K562 (cell line): ENCODE measurements at regions not wholly inside any gene's neighbourhood (a gene's known extent, or its start where the extent isn't known, plus 50 kb on each side); places are given as distances from the start of the nearest gene placed in this dataset.

Source experiments
- ATAC-seq: fragments of 200-7000 bp; cut with Tn5 transposase; 3 replicates; pipeline ENCODE4 v1.9.1; 2020; ENCODE audit warnings: moderate library complexity
- BruUV-seq: library from RNA; stranded (reverse); fragments of 400-500 nt; replicated peaks from 2 replicates; lab custom pipeline; 2021; lab: Mats Ljungman, UMichigan
- CTCF ChIA-PET: fragments of 300-600 bp; formaldehyde crosslinking; extraction: SDS; loops from one replicate; lab custom pipeline; 2021; ENCODE audit warnings: low intra/inter-chr PET ratio; lab: Yijun Ruan, JAX
- POLR2A ChIA-PET: fragments of 300-600, 350-650 bp; sonication (Branson Sonifier 250); formaldehyde crosslinking; extraction: SDS; loops from one replicate; lab custom pipeline; 2021; ENCODE audit warnings: antibody characterized with exemption, inconsistent platforms; lab: Yijun Ruan, JAX
- DNase-seq, 4 experiments: peaks; one replicate each; pipeline versions ENCODE4 v3.0.0 to v3.0.0-alpha.2; 2011 to 2018; ENCODE audit warnings: low spot score in 3 of 4, mixed read lengths in 3 of 4; ENCODE audit errors: extremely low read depth in 1 of 4
- FAIRE-seq: peaks from 2 replicates; lab custom pipeline; 2011; peaks lifted over from hg19 to GRCh38; lab: Jason Lieb, UNC
- H2AFZ ChIP-seq: 2 replicates; pipeline ENCODE4 v1.6.0; 2011; ENCODE audit warnings: low read depth, low read length, control low read depth, inconsistent platforms
- H3K27ac ChIP-seq: fragments of 200-600 bp; 3 replicates; pipeline ENCODE4 v1.8.0; 2011; ENCODE audit warnings: low read depth, mild to moderate bottlenecking, control low read depth, inconsistent platforms, low read length, moderate library complexity, mixed read lengths; ENCODE audit errors: extremely low read depth
- H3K27me3 ChIP-seq, 2 experiments: fragments of 300-600 bp in 1 of 2; 2 replicates in 1 of 2; 3 replicates in 1 of 2; pipeline versions ENCODE4 v1.6.0 to v1.8.0; 2011; ENCODE audit warnings: inconsistent platforms in 2 of 2, low read length in 2 of 2, mild to moderate bottlenecking in 1 of 2, mixed read lengths in 1 of 2, moderate library complexity in 1 of 2; ENCODE audit not compliant: control insufficient read depth in 2 of 2, insufficient read depth in 2 of 2
- H3K36me3 ChIP-seq: fragments of 300-600 bp; 3 replicates; pipeline ENCODE4 v1.8.0; 2011; ENCODE audit warnings: mild to moderate bottlenecking, low read length, inconsistent platforms; ENCODE audit not compliant: control insufficient read depth, insufficient read depth
- H3K4me1 ChIP-seq, 2 experiments: fragments of 200-600 bp in 1 of 2; replicated peaks in 1 of 2; 2 replicates in 1 of 2; 3 replicates in 1 of 2; pipeline versions ENCODE4 v1.5.1 to v1.8.0; 2011; ENCODE audit warnings: inconsistent platforms in 2 of 2, low read length in 2 of 2, mild to moderate bottlenecking in 1 of 2, mixed read lengths in 1 of 2, moderate library complexity in 1 of 2; ENCODE audit not compliant: control insufficient read depth in 2 of 2, insufficient read depth in 2 of 2
- H3K4me2 ChIP-seq: 2 replicates; pipeline ENCODE4 v1.6.1; 2011; ENCODE audit warnings: low read length, control low read depth, inconsistent platforms, mixed read lengths; ENCODE audit not compliant: insufficient read depth
- H3K4me3 ChIP-seq: fragments of 200-600 bp; sonication (generic), shearing (Covaris generic); 2 replicates; pipeline ENCODE4 v1.5.1; 2016; ENCODE audit warnings: control low read depth, inconsistent platforms
- H3K79me2 ChIP-seq: fragments of 200-600 bp; 3 replicates; pipeline ENCODE4 v1.8.0; 2011; ENCODE audit warnings: low read length, inconsistent platforms; ENCODE audit not compliant: control insufficient read depth, insufficient read depth
- H3K9ac ChIP-seq, 2 experiments: 2 replicates each; pipeline versions ENCODE4 v1.6.0 to v1.6.1; 2011; ENCODE audit warnings: low read depth in 2 of 2, low read length in 2 of 2, control low read depth in 1 of 2, inconsistent platforms in 1 of 2, mild to moderate bottlenecking in 1 of 2, mixed read lengths in 1 of 2; ENCODE audit not compliant: insufficient read depth in 1 of 2
- H3K9me1 ChIP-seq: one replicate; pipeline ENCODE4 v1.6.0; 2011; ENCODE audit warnings: inconsistent platforms, mild to moderate bottlenecking, low read length, moderate library complexity; ENCODE audit not compliant: control insufficient read depth, insufficient read depth
- H3K9me3 ChIP-seq: replicated peaks from 2 replicates; pipeline ENCODE4 v1.5.1; 2011; ENCODE audit warnings: low read depth, low read length, inconsistent platforms; ENCODE audit not compliant: control insufficient read depth, insufficient read depth
- H4K20me1 ChIP-seq: replicated peaks from 2 replicates; pipeline ENCODE4 v1.6.1; 2011; ENCODE audit warnings: low read length, inconsistent platforms, mixed read lengths; ENCODE audit not compliant: control insufficient read depth, insufficient read depth
- ARID1B ChIP-seq: fragments of 450-650 bp; IDR thresholded peaks from 2 replicates; pipeline ENCODE4 v1.6.1; 2016; ENCODE audit warnings: antibody characterized with exemption, mild to moderate bottlenecking, inconsistent platforms
- CHCHD3 ChIP-seq: fragments of 250-450 bp; sonication (Bioruptor Pico); IDR thresholded peaks from 2 replicates; pipeline ENCODE4 v2.1.2; 2022; ENCODE audit warnings: mild to moderate bottlenecking
- EZH2 ChIP-seq: IDR thresholded peaks from 2 replicates; pipeline ENCODE4 v1.6.1; 2012; ENCODE audit warnings: low read depth, mild to moderate bottlenecking, inconsistent platforms, low read length, borderline replicate concordance
- HLTF ChIP-seq: fragments of 450-650 bp; IDR thresholded peaks from 2 replicates; pipeline ENCODE4 v1.6.1; 2016
- IRF2 ChIP-seq: sonication (generic); formaldehyde crosslinking; IDR thresholded peaks from 2 replicates; pipeline ENCODE4 v1.8.1; 2022; ENCODE audit warnings: mild to moderate bottlenecking, missing genetic modification reagents
- PBX2 ChIP-seq, 2 experiments: IDR thresholded peaks in 1 of 2; conservative IDR thresholded peaks in 1 of 2; 2 replicates each; pipeline ENCODE4 v1.6.1; 2016; ENCODE audit warnings: low read depth in 2 of 2, mild to moderate bottlenecking in 1 of 2, missing compliant biosample characterization in 1 of 2, missing genetic modification characterization in 1 of 2, moderate library complexity in 1 of 2
- POLR2B ChIP-seq: fragments of 450-650 bp; IDR thresholded peaks from 2 replicates; pipeline ENCODE4 v1.6.1; 2018; ENCODE audit warnings: low read depth; ENCODE audit not compliant: partially characterized antibody
- POLR2H ChIP-seq: IDR thresholded peaks from 2 replicates; pipeline ENCODE4 v1.6.1; 2016; ENCODE audit warnings: missing genetic modification characterization, low read depth, mild to moderate bottlenecking, control low read depth, missing compliant biosample characterization, moderate library complexity
- ZZZ3 ChIP-seq: fragments of 450-650 bp; IDR thresholded peaks from 2 replicates; pipeline ENCODE4 v1.6.1; 2016; ENCODE audit warnings: antibody characterized with exemption, mild to moderate bottlenecking, moderate library complexity
- WGBS: fragments of 100-300 bp; shearing (Covaris generic); methylation state at CpG from one replicate; pipeline ENCODE4 v1.1.6; 2016; ENCODE audit warnings: low coverage, mixed read lengths; ENCODE audit not compliant: insufficient coverage; ENCODE audit errors: missing lambda C conversion rate; 5-methylcytosine and 5-hydroxymethylcytosine counted together
- in situ Hi-C: fragments of 300-500 bp; cut with MboI; formaldehyde crosslinking; loops from 4 replicates; pipeline ENCODE4 v1.15.0; 2018; ENCODE audit warnings: inconsistent platforms, mixed read lengths
- intact Hi-C: fragments of 100-400 bp; cut with micrococcal nuclease; formaldehyde crosslinking; loops from 2 replicates; pipeline ENCODE4 v1.14.2; 2022

- in situ Hi-C loops, result no loop called here
Observed at GRCh38 chr2:44053052-44053451, 57.3 kb upstream of the LRPPRC start.

GRCh38 chr2:44053456-44053855 is 57.7 kb upstream of the LRPPRC start:
- H2AFZ ChIP-seq, result no peak overlapping the region
- no peak overlapping the region for H3K4me2 ChIP-seq
- no peaks in the 10 kb centered on the region for H3K4me1 ChIP-seq
- ATAC-seq (no peak), DNase-seq (no peak), FAIRE-seq (no peak)
- no peaks in the 10 kb centered on the region for H3K9me1 ChIP-seq
- ChIA-PET POLR2A (interaction anchor here (1.8 kb wide), 1 partner anchor 10 kb away, joined by 6 read pairs; no protein-coding TSS in a partner anchor), CTCF (no interaction called here)
- no peak overlapping the region for H3K27ac ChIP-seq
- TF ChIP-seq ZZZ3 (no peak), POLR2B (no peak), POLR2H (tag) (no peak), HLTF (no peak), EZH2 (no peak), CHCHD3 (CRISPR knock-in tag) (no peak), PBX2 (CRISPR knock-in tag; IDR thresholded peaks at IDR 0.05; ENCODE audit: low read depth) (no peak), PBX2 (tag; conservative IDR thresholded peaks at IDR 0.05; ENCODE audit: low read depth) (no peak), ARID1B (no peak)
- H4K20me1 ChIP-seq, result no peaks in the 10 kb centered on the region
- peaks cover 8 to 33% of the 10 kb centered on the region in 2 experiments; a peak in 4 of 5 replicates for H3K27me3 ChIP-seq
- no peak overlapping the region for H3K4me3 ChIP-seq
- WGBS, result 0% methylated on average over 4 of the region's 4 CpGs
- H3K36me3 ChIP-seq, result no peaks in the 10 kb centered on the region
- H3K79me2 ChIP-seq, result no peaks in the 10 kb centered on the region
- intact Hi-C loops, result no loop called here
- in situ Hi-C loops, result no loop called here
- no TSS peak for BruUV-seq
- H3K9ac ChIP-seq, result no peak overlapping the region
- H3K9me3 ChIP-seq, result no peaks in the 10 kb centered on the region

More at GRCh38 chr2:44053052-44053451, 57.3 kb upstream of the LRPPRC start:
- no peaks in the 10 kb centered on the region for H3K9me1 ChIP-seq
- BruUV-seq, result no TSS peak
- ChIA-PET POLR2A (interaction anchor here (1.0 to 1.8 kb wide), 3 partner anchors 8 to 10 kb away, joined by 3 to 6 read pairs (median 4); no protein-coding TSS in a partner anchor), CTCF (no interaction called here)
- FAIRE-seq, result no peak
- no peak overlapping the region for H3K4me2 ChIP-seq
- H4K20me1 ChIP-seq, result no peaks in the 10 kb centered on the region
- WGBS, result 0% methylated on average over 2 of the region's 2 CpGs
- H3K27me3 ChIP-seq, result peaks cover 8 to 35% of the 10 kb centered on the region in 2 experiments; a peak in 3 of 5 replicates
- ATAC-seq, result no peak
- H3K79me2 ChIP-seq, result no peaks in the 10 kb centered on the region
- no peak overlapping the region for H3K9ac ChIP-seq
- H3K36me3 ChIP-seq, result no peaks in the 10 kb centered on the region
- intact Hi-C loops, result no loop called here
- no peak for TF ChIP-seq IRF2 (CRISPR knock-in tag)
- H3K4me3 ChIP-seq, result no peak overlapping the region
- no peaks in the 10 kb centered on the region for H3K9me3 ChIP-seq
- H2AFZ ChIP-seq, result no peak overlapping the region
- H3K27ac ChIP-seq, result no peak overlapping the region
- DNase-seq, result no peak
- H3K4me1 ChIP-seq, result no peaks in the 10 kb centered on the region
